ENCODE measurements at regions not wholly inside any gene's neighbourhood (a gene's known extent, or its start where the extent isn't known, plus 50 kb on each side); places are given as distances from the start of the nearest gene placed in this dataset.

- FAIRE-seq (no peak), DNase-seq (ENCODE audit: insufficient read length, low spot score) (no peak)
- no peak for TF ChIP-seq POLR2AphosphoS5 (IDR thresholded peaks at IDR 0.05; ENCODE audit: low read depth, low read length)
- no peak for TF ChIP-seq POU2F2 (IDR thresholded peaks at IDR 0.05; ENCODE audit: low read depth, low read length)
- no peak for TF ChIP-seq POLR2A (IDR thresholded peaks at IDR 0.05; ENCODE audit: low read depth, low read length)
- TF ChIP-seq SPI1 (IDR thresholded peaks at IDR 0.05; ENCODE audit: low read depth, low read length) = no peak
- no peak for TF ChIP-seq PAX5 (IDR thresholded peaks at IDR 0.05; ENCODE audit: insufficient read depth, low read length, severe bottlenecking)
- TF ChIP-seq TAF1 (IDR thresholded peaks at IDR 0.05; ENCODE audit: low read depth, low read length) = no peak
Observed at GRCh38 chr6:4192627-4193026, 57.3 kb upstream of the ECI2 start.

GRCh38 chr6:4192173-4192572, 56.8 kb upstream of the ECI2 start:
- no peak for FAIRE-seq
- no peak for DNase-seq (ENCODE audit: insufficient read length, low spot score)
- TF ChIP-seq PAX5 (IDR thresholded peaks at IDR 0.05; ENCODE audit: insufficient read depth, low read length, severe bottlenecking) = no peak
- no peak for TF ChIP-seq POLR2A (IDR thresholded peaks at IDR 0.05; ENCODE audit: low read depth, low read length)
- no peak for TF ChIP-seq SPI1 (IDR thresholded peaks at IDR 0.05; ENCODE audit: low read depth, low read length)
- no peak for TF ChIP-seq POU2F2 (IDR thresholded peaks at IDR 0.05; ENCODE audit: low read depth, low read length)
- no peak for TF ChIP-seq POLR2AphosphoS5 (IDR thresholded peaks at IDR 0.05; ENCODE audit: low read depth, low read length)
- no peak for TF ChIP-seq TAF1 (IDR thresholded peaks at IDR 0.05; ENCODE audit: low read depth, low read length)

GRCh38 chr6:4191271-4191721, 55.9 kb upstream of the ECI2 start:
- no peak for FAIRE-seq
- DNase-seq (ENCODE audit: insufficient read length, low spot score) = no peak
- no peak for TF ChIP-seq POLR2A (IDR thresholded peaks at IDR 0.05; ENCODE audit: low read depth, low read length)
- no peak for TF ChIP-seq SPI1 (IDR thresholded peaks at IDR 0.05; ENCODE audit: low read depth, low read length)
- no peak for TF ChIP-seq PAX5 (IDR thresholded peaks at IDR 0.05; ENCODE audit: insufficient read depth, low read length, severe bottlenecking)
- no peak for TF ChIP-seq TAF1 (IDR thresholded peaks at IDR 0.05; ENCODE audit: low read depth, low read length)
- no peak for TF ChIP-seq POLR2AphosphoS5 (IDR thresholded peaks at IDR 0.05; ENCODE audit: low read depth, low read length)
- TF ChIP-seq POU2F2 (IDR thresholded peaks at IDR 0.05; ENCODE audit: low read depth, low read length) = no peak

GRCh38 chr6:4189249-4189648, 53.9 kb upstream of the ECI2 start:
- FAIRE-seq (no peak), DNase-seq (ENCODE audit: insufficient read length, low spot score) (no peak)
- no peak for TF ChIP-seq TAF1 (IDR thresholded peaks at IDR 0.05; ENCODE audit: low read depth, low read length)
- TF ChIP-seq PAX5 (IDR thresholded peaks at IDR 0.05; ENCODE audit: insufficient read depth, low read length, severe bottlenecking) = no peak
- TF ChIP-seq POU2F2 (IDR thresholded peaks at IDR 0.05; ENCODE audit: low read depth, low read length) = no peak

GRCh38 chr6:4188801-4189200, 53.4 kb upstream of the ECI2 start:
- TF ChIP-seq PAX5 (IDR thresholded peaks at IDR 0.05; ENCODE audit: insufficient read depth, low read length, severe bottlenecking) = no peak
- TF ChIP-seq POLR2A (IDR thresholded peaks at IDR 0.05; ENCODE audit: low read depth, low read length) = no peak
- no peak for TF ChIP-seq TAF1 (IDR thresholded peaks at IDR 0.05; ENCODE audit: low read depth, low read length)
- no peak for TF ChIP-seq SPI1 (IDR thresholded peaks at IDR 0.05; ENCODE audit: low read depth, low read length)
- no peak for TF ChIP-seq POU2F2 (IDR thresholded peaks at IDR 0.05; ENCODE audit: low read depth, low read length)
- no peak for TF ChIP-seq POLR2AphosphoS5 (IDR thresholded peaks at IDR 0.05; ENCODE audit: low read depth, low read length)
- DNase-seq (ENCODE audit: insufficient read length, low spot score) = no peak
- no peak for FAIRE-seq

GRCh38 chr6:4187480-4187879, 52.1 kb upstream of the ECI2 start:
- DNase-seq (ENCODE audit: insufficient read length, low spot score) (no peak), FAIRE-seq (no peak)
- no peak for TF ChIP-seq SPI1 (IDR thresholded peaks at IDR 0.05; ENCODE audit: low read depth, low read length)
- TF ChIP-seq POU2F2 (IDR thresholded peaks at IDR 0.05; ENCODE audit: low read depth, low read length) = no peak
- no peak for TF ChIP-seq PAX5 (IDR thresholded peaks at IDR 0.05; ENCODE audit: insufficient read depth, low read length, severe bottlenecking)
- no peak for TF ChIP-seq POLR2A (IDR thresholded peaks at IDR 0.05; ENCODE audit: low read depth, low read length)
- TF ChIP-seq TAF1 (IDR thresholded peaks at IDR 0.05; ENCODE audit: low read depth, low read length) = no peak
- TF ChIP-seq POLR2AphosphoS5 (IDR thresholded peaks at IDR 0.05; ENCODE audit: low read depth, low read length) = no peak

- no peak for TF ChIP-seq POLR2A (IDR thresholded peaks at IDR 0.05; ENCODE audit: low read depth, low read length)
- TF ChIP-seq SPI1 (IDR thresholded peaks at IDR 0.05; ENCODE audit: low read depth, low read length) = no peak
- no peak for TF ChIP-seq PAX5 (IDR thresholded peaks at IDR 0.05; ENCODE audit: insufficient read depth, low read length, severe bottlenecking)
- no peak for TF ChIP-seq TAF1 (IDR thresholded peaks at IDR 0.05; ENCODE audit: low read depth, low read length)
- no peak for TF ChIP-seq POLR2AphosphoS5 (IDR thresholded peaks at IDR 0.05; ENCODE audit: low read depth, low read length)
- no peak for TF ChIP-seq POU2F2 (IDR thresholded peaks at IDR 0.05; ENCODE audit: low read depth, low read length)
- DNase-seq (ENCODE audit: insufficient read length, low spot score) (no peak), FAIRE-seq (no peak)
Observed at GRCh38 chr6:4186385-4186784, 51.0 kb upstream of the ECI2 start.

GRCh38 chr6:4185846-4186245, 50.5 kb upstream of the ECI2 start:
- TF ChIP-seq PAX5 (IDR thresholded peaks at IDR 0.05; ENCODE audit: insufficient read depth, low read length, severe bottlenecking) (no peak), TAF1 (IDR thresholded peaks at IDR 0.05; ENCODE audit: low read depth, low read length) (no peak), SPI1 (IDR thresholded peaks at IDR 0.05; ENCODE audit: low read depth, low read length) (no peak), POLR2AphosphoS5 (IDR thresholded peaks at IDR 0.05; ENCODE audit: low read depth, low read length) (no peak), POU2F2 (IDR thresholded peaks at IDR 0.05; ENCODE audit: low read depth, low read length) (no peak), POLR2A (IDR thresholded peaks at IDR 0.05; ENCODE audit: low read depth, low read length) (no peak)
- no peak for FAIRE-seq
- DNase-seq (ENCODE audit: insufficient read length, low spot score) = no peak

- FAIRE-seq = no peak
- DNase-seq (ENCODE audit: insufficient read length, low spot score) = no peak
- TF ChIP-seq TAF1 (IDR thresholded peaks at IDR 0.05; ENCODE audit: low read depth, low read length) = no peak
Observed at GRCh38 chr6:4185419-4185818, 50.0 kb upstream of the ECI2 start.

All from GM12891 (cell line).